Activated CD4-positive, alpha-beta T cell treated with anti-CD3 and anti-CD28 coated beads, Interleukin-2, amount 10 ng/mL, durations not matched to agents 24 days and 14 days (primary cell): ENCODE measurements at regions not wholly inside any gene's neighbourhood (a gene's known extent, or its start where the extent isn't known, plus 50 kb on each side); places are given as distances from the start of the nearest gene placed in this dataset.

Source experiments
- DNase-seq: peaks from one replicate; pipeline ENCODE4 v3.0.0; 2022
- H3K27ac Mint-ChIP-seq: one replicate; pipeline ENCODE4 v1.8.0; 2022; ENCODE audit warnings: mild to moderate bottlenecking, mixed read lengths
- H3K27me3 Mint-ChIP-seq: one replicate; pipeline ENCODE4 v1.8.0; 2022; ENCODE audit warnings: mixed read lengths
- H3K36me3 Mint-ChIP-seq: one replicate; pipeline ENCODE4 v1.8.0; 2022; ENCODE audit warnings: low read depth, mild to moderate bottlenecking, mixed read lengths
- H3K4me1 Mint-ChIP-seq: one replicate; pipeline ENCODE4 v1.8.0; 2021; ENCODE audit warnings: mixed read lengths
- H3K4me3 Mint-ChIP-seq: one replicate; pipeline ENCODE4 v1.8.0; 2022; ENCODE audit warnings: mild to moderate bottlenecking, moderate library complexity, mixed read lengths
- H3K9me3 Mint-ChIP-seq: one replicate; pipeline ENCODE4 v1.8.0; 2021; ENCODE audit warnings: mixed read lengths
- intact Hi-C: fragments of 100-400 bp; cut with micrococcal nuclease; formaldehyde crosslinking; loops from one replicate; pipeline ENCODE4 v1.15.1; 2023

- intact Hi-C loops = loop anchor here (10.0 kb wide), 1 partner anchor 66 kb away; no protein-coding TSS in a partner anchor
- peaks cover 6% of the 10 kb centered on the region for H3K9me3 Mint-ChIP-seq
- peaks cover 3% of the 10 kb centered on the region for H3K36me3 Mint-ChIP-seq
- DNase-seq = no peak
- H3K27ac Mint-ChIP-seq = no peak overlapping the region
- peaks cover 29% of the 10 kb centered on the region for H3K27me3 Mint-ChIP-seq
- no peak overlapping the region for H3K4me3 Mint-ChIP-seq
- peaks cover 7% of the 10 kb centered on the region for H3K4me1 Mint-ChIP-seq
Measured at GRCh38 chr3:188940573-188940932, 231.2 kb upstream of the TPRG1 start.

DNA sequence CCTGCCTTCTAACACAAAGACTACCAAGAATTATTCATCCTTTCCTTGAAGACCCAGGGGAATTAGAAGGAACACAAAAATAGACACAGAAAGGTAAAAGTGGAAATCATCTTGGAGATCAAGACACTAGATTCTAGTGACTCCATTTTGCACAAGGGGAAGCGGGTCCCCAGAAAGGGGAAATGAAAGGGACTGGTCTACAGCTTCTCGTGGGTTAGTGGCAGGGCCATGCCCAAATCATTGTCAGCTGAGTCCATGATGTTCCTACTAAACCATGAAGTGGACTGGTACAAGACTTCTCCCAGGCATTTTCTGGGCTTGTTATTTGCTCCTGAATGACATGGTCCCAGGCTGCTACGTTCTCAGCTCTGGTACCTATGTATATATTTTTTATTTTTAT, 230.7 kb upstream of the TPRG1 start:
- peaks cover 6% of the 10 kb centered on the region for H3K9me3 Mint-ChIP-seq

DNA sequence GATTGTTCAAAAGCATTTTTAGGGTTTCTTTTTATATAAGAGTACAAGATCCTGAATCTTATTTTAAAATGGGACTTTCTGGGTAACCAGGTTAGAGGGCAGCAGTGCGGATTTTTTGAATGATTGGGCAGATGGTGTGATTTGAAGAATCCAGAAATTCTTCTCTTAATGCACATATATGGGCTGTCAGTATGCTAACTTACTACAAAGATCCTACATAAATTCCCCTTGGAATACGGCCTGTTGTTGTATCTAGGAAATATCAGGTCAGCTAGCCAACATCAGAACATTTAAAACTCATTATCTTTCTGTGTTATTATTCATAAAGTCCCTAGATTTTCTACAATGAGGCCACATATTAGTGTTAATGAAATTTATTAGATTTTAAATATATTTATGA, 229.6 kb upstream of the TPRG1 start:
- Mint-ChIP-seq H3K36me3 (peaks cover 3% of the 10 kb centered on the region), H3K4me1 (peaks cover 7% of the 10 kb centered on the region), H3K27ac (no peak overlapping the region), H3K27me3 (peaks cover 34% of the 10 kb centered on the region), H3K9me3 (peaks cover 6% of the 10 kb centered on the region), H3K4me3 (no peak overlapping the region)
- DNase-seq = no peak
- intact Hi-C loops = loop anchor here (10.0 kb wide), 1 partner anchor 67 kb away; no protein-coding TSS in a partner anchor

More for the DNA sequence above, 230.7 kb upstream of the TPRG1 start:
- no peak for DNase-seq
- Mint-ChIP-seq H3K36me3 (peaks cover 3% of the 10 kb centered on the region), H3K4me1 (peaks cover 7% of the 10 kb centered on the region), H3K4me3 (no peak overlapping the region), H3K27ac (no peak overlapping the region), H3K27me3 (peaks cover 29% of the 10 kb centered on the region)
- intact Hi-C loops = loop anchor here (10.0 kb wide), 1 partner anchor 66 kb away; no protein-coding TSS in a partner anchor

DNA sequence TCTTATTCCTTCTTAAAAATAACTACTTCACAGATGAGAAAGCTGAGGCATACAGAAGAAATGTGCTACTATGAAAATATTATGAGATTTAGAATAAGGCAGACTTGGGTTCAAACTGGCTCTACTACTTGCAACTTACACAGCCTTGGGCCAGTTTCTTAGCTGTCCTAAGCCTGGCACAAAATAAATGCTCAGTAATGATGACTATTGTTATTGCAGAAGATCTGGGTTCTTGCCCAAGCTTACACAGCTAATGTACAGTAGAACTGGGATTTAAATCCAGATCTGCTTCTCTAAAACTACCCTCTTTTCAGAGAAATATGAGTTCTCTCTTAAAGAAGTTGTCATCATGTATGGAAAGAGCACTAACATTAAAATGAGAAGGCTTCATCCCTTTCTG, 228.2 kb upstream of the TPRG1 start:
- peaks cover 6% of the 10 kb centered on the region for H3K9me3 Mint-ChIP-seq

DNA sequence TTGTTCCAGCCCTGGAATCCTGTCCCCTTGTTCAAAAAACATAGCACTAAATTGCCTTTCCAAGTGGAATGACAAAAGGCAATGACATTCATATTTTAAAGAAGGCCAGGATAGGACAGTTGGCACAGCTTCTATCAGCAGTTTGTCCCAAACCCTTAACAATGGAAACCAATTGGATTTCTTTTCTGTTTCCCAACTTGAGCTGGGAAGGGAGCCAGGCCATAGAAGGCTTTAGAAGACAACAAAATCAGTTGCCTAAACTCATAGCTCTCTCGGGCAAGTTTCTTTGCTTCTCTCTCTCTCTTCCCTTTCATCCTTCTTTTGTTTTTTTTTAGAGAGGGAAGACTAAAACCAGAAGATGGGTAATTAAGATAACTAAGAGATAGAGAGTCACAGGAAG, 227.7 kb upstream of the TPRG1 start:
- peaks cover 31% of the 10 kb centered on the region for H3K27me3 Mint-ChIP-seq
- intact Hi-C loops = loop anchor here (10.0 kb wide), 1 partner anchor 69 kb away; no protein-coding TSS in a partner anchor
- peaks cover 3% of the 10 kb centered on the region for H3K36me3 Mint-ChIP-seq
- no peak overlapping the region for H3K4me3 Mint-ChIP-seq
- peaks cover 6% of the 10 kb centered on the region for H3K9me3 Mint-ChIP-seq
- no peak overlapping the region for H3K27ac Mint-ChIP-seq
- DNase-seq = no peak
- H3K4me1 Mint-ChIP-seq = peaks cover 13% of the 10 kb centered on the region

More for the DNA sequence above, 228.2 kb upstream of the TPRG1 start:
- H3K27me3 Mint-ChIP-seq = peaks cover 34% of the 10 kb centered on the region
- DNase-seq = no peak
- no peak overlapping the region for H3K4me3 Mint-ChIP-seq
- intact Hi-C loops = loop anchor here (10.0 kb wide), 1 partner anchor 69 kb away; no protein-coding TSS in a partner anchor
- peaks cover 3% of the 10 kb centered on the region for H3K36me3 Mint-ChIP-seq
- H3K27ac Mint-ChIP-seq = no peak overlapping the region
- peaks cover 9% of the 10 kb centered on the region for H3K4me1 Mint-ChIP-seq

DNA sequence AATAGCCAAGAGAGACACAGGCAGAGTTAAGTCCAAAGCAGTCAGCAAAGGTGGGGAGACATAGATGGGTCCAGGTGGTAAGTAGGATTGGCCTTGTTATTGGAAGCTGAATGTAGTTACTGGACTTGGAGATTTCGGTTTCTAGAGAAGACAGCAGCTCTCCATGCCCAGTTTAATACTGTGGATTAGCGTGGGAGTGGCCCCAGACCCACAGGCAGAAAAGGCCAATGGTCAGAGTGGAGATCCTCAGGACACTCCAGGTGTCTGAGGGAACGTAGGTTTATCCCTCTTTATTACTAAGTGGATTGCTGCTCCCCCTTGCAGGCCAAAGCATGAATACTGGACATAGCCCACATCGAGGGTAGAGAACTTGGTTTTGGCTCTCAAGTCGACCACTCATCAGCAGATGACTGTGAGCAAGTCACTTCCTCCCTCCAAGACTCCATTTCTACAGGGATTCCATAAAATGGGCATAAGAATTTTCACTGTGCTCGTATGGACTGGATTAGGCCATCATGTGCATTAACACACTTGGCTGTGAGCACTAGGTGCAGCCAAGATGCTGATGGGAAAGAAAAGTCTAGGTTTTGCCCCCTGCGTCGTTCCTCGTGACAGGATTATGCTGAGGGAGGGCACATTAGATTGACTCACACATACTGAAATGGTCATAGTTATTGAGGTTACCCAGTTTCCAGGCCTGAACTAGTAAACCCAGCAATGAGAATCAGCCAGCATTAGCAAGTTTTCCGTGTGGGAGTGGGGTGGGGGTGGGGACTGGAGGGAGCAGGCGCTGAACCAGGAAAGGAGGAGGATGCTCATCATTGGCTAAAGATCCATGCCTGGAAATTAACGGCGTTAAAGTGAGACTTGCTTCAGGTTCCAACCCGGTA, 225.2 kb upstream of the TPRG1 start:
- DNase-seq = no peak
- H3K4me3 Mint-ChIP-seq = no peak overlapping the region
- no peak overlapping the region for H3K27ac Mint-ChIP-seq
- peaks cover 3% of the 10 kb centered on the region for H3K36me3 Mint-ChIP-seq
- H3K27me3 Mint-ChIP-seq = peaks cover 21% of the 10 kb centered on the region
- intact Hi-C loops = loop anchor here (10.0 kb wide), 1 partner anchor 72 kb away; no protein-coding TSS in a partner anchor
- H3K9me3 Mint-ChIP-seq = peaks cover 6% of the 10 kb centered on the region
- peaks cover 28% of the 10 kb centered on the region for H3K4me1 Mint-ChIP-seq

GRCh38 chr3:188947401-188948280, 224.1 kb upstream of the TPRG1 start:
- peak; percentile 63 for DNase-seq
- Mint-ChIP-seq H3K4me1 (peaks cover 28% of the 10 kb centered on the region), H3K36me3 (peaks cover 3% of the 10 kb centered on the region), H3K27me3 (peaks cover 18% of the 10 kb centered on the region), H3K4me3 (peak overlapping the region; percentile 36), H3K27ac (no peak overlapping the region), H3K9me3 (peaks cover 6% of the 10 kb centered on the region)
- intact Hi-C loops = loop anchor here (10.0 kb wide), 1 partner anchor 73 kb away; no protein-coding TSS in a partner anchor

GRCh38 chr3:188948281-188948996, 223.3 kb upstream of the TPRG1 start:
- H3K36me3 Mint-ChIP-seq = peaks cover 3% of the 10 kb centered on the region
- H3K9me3 Mint-ChIP-seq = peaks cover 3% of the 10 kb centered on the region
- no peak for DNase-seq
- H3K27me3 Mint-ChIP-seq = peaks cover 13% of the 10 kb centered on the region
- no peak overlapping the region for H3K4me3 Mint-ChIP-seq
- H3K27ac Mint-ChIP-seq = no peak overlapping the region
- peaks cover 28% of the 10 kb centered on the region for H3K4me1 Mint-ChIP-seq
- intact Hi-C loops = loop anchor here (10.0 kb wide), 1 partner anchor 74 kb away; no protein-coding TSS in a partner anchor

DNA sequence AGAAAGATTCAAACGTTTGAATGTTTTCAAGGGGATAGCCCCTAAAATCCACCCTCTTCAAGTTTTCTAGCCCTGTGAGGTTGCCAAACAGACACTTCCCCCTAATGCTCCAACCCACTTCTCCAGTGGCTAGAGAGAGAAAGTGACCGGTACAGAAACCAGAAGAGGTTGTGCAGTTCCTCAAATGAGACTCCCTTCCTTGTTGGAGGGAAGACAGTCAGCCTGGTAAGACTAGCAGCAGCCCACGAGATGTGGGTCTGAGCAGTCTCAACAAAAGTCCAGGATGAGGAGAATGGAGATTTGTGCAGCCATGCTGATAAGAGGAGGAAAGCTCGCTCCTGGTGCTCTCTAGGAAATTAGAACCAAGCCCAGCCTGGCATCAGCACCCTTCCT, 222.8 kb upstream of the TPRG1 start:
- Mint-ChIP-seq H3K27me3 (peaks cover 13% of the 10 kb centered on the region), H3K4me1 (peaks cover 28% of the 10 kb centered on the region), H3K36me3 (peaks cover 3% of the 10 kb centered on the region), H3K9me3 (peaks cover 3% of the 10 kb centered on the region), H3K27ac (no peak overlapping the region), H3K4me3 (no peak overlapping the region)
- intact Hi-C loops = loop anchor here (10.0 kb wide), 1 partner anchor 74 kb away; no protein-coding TSS in a partner anchor
- DNase-seq = no peak

DNA sequence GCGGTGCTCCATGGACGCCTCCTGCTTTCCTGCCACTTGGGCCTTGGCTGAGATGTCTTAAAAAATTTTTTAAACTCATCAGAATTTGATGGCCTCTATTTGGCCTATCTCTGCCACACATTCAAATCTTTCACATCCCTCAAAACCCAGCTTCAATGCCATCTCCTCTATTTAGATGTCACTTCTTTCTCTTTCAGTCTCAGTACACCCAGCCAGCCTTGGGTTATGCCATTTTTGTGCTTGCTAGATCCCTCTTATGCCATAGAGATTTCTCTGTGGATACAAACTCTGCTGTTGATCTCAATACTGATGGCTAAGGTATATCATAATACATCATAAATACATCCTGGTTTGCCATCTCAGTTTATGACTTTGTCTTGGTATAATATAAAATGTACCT, 222.3 kb upstream of the TPRG1 start:
- Mint-ChIP-seq H3K4me3 (no peak overlapping the region), H3K36me3 (peaks cover under 1% of the 10 kb centered on the region), H3K27me3 (peaks cover 10% of the 10 kb centered on the region), H3K27ac (no peak overlapping the region), H3K4me1 (peaks cover 28% of the 10 kb centered on the region), H3K9me3 (peaks cover 1% of the 10 kb centered on the region)
- no peak for DNase-seq
- intact Hi-C loops = loop anchor here (10.0 kb wide), 1 partner anchor 75 kb away; no protein-coding TSS in a partner anchor

DNA sequence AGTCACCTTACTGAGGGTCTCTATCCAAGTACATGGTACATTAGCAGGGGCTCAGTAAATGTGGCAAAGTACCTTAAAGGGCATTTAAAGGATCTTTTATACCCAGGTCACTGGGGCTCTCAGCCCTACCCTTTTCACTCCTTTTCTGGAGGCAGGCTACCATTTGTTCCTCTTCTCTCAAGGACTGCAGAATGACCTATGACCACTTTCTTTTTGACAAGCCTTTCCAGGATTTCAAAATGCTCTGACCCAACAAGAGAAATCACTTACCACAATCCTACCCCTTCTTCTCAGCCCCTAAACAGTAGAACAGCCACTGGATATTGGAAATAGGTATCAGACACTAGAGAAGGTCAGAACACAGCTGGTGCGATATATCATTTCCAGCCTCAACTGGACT, 221.8 kb upstream of the TPRG1 start:
- no peaks in the 10 kb centered on the region for H3K36me3 Mint-ChIP-seq
- H3K27me3 Mint-ChIP-seq = peaks cover 9% of the 10 kb centered on the region
- no peak for DNase-seq
- peaks cover 28% of the 10 kb centered on the region for H3K4me1 Mint-ChIP-seq
- H3K4me3 Mint-ChIP-seq = no peak overlapping the region
- H3K9me3 Mint-ChIP-seq = no peaks in the 10 kb centered on the region
- intact Hi-C loops = loop anchor here (2.0 to 10.0 kb wide), 9 partner anchors 75 to 1033 kb away; partner anchors contain the start of gene LPP
- no peak overlapping the region for H3K27ac Mint-ChIP-seq

- H3K4me1 Mint-ChIP-seq = peaks cover 27% of the 10 kb centered on the region
- H3K27ac Mint-ChIP-seq = peak overlapping the region; percentile 42
- peaks cover 5% of the 10 kb centered on the region for H3K27me3 Mint-ChIP-seq
- no peak overlapping the region for H3K4me3 Mint-ChIP-seq
- no peak for DNase-seq
- no peaks in the 10 kb centered on the region for H3K9me3 Mint-ChIP-seq
- intact Hi-C loops = loop anchor here (1.0 to 10.0 kb wide), 9 partner anchors 34 to 1034 kb away; partner anchors contain the start of gene LPP
- no peaks in the 10 kb centered on the region for H3K36me3 Mint-ChIP-seq
Measured at GRCh38 chr3:188950832-188951489, 220.8 kb upstream of the TPRG1 start.
